Femur (tissue), 1 donor: ENCODE measurements at regions not wholly inside any gene's neighbourhood (a gene's known extent, or its start where the extent isn't known, plus 50 kb on each side); places are given as distances from the start of the nearest gene placed in this dataset.

Source experiments
- DNase-seq: peaks from one replicate; pipeline ENCODE4 v3.0.0-alpha.2; 2017

GRCh38 chr11:116172851-116173250 lies 599.9 kb downstream of the BUD13 start:
- DNase-seq = no peak

- DNase-seq = no peak
Observed at GRCh38 chr11:116172156-116172555, 600.6 kb downstream of the BUD13 start.

- DNase-seq = no peak
Observed at GRCh38 chr11:116171271-116172140, 601.3 kb downstream of the BUD13 start.

GRCh38 chr11:116170526-116171120 lies 602.2 kb downstream of the BUD13 start:
- DNase-seq = no peak

- no peak for DNase-seq
Observed at GRCh38 chr11:116169776-116170175, 603.0 kb downstream of the BUD13 start.

GRCh38 chr11:116168459-116168787 lies 604.4 kb downstream of the BUD13 start:
- DNase-seq = no peak

- no peak for DNase-seq
Observed at GRCh38 chr11:116167706-116168458, 604.9 kb downstream of the BUD13 start.

GRCh38 chr11:116166573-116167465 lies 606.0 kb downstream of the BUD13 start:
- DNase-seq = no peak

GRCh38 chr11:116164843-116165242 lies 607.9 kb downstream of the BUD13 start:
- DNase-seq = no peak

GRCh38 chr11:116162886-116163230 lies 609.9 kb downstream of the BUD13 start:
- no peak for DNase-seq

- no peak for DNase-seq
Observed at GRCh38 chr11:116162086-116162885, 610.5 kb downstream of the BUD13 start.

- DNase-seq = no peak
Observed at GRCh38 chr11:116148645-116149044, 624.1 kb downstream of the BUD13 start.

- no peak for DNase-seq
Observed at GRCh38 chr11:116148056-116148455, 624.7 kb downstream of the BUD13 start.

GRCh38 chr11:116145187-116145865 lies 627.5 kb downstream of the BUD13 start:
- no peak for DNase-seq

- no peak for DNase-seq
Observed at GRCh38 chr11:116144387-116144958, 628.3 kb downstream of the BUD13 start.

GRCh38 chr11:116138280-116138679 lies 634.1 kb upstream of the CADM1 start:
- DNase-seq = no peak

GRCh38 chr11:116137753-116138152 lies 633.5 kb upstream of the CADM1 start:
- no peak for DNase-seq

GRCh38 chr11:116136987-116137674 lies 632.9 kb upstream of the CADM1 start:
- DNase-seq = no peak

- DNase-seq = no peak
Observed at GRCh38 chr11:116135891-116136290, 631.7 kb upstream of the CADM1 start.

- DNase-seq = no peak
Observed at GRCh38 chr11:116134450-116134849, 630.2 kb upstream of the CADM1 start.
